ENCODE measurements at regions not wholly inside any gene's neighbourhood (a gene's known extent, or its start where the extent isn't known, plus 50 kb on each side); places are given as distances from the start of the nearest gene placed in this dataset.
"Not testable (repeated sequence)": the region's sequence is repeated elsewhere in the genome, so short reads cannot be mapped to it uniquely, and the experiment has no call there.

- DNase-seq: no peak
Measured at GRCh38 chr18:49694402-49694801, 118.9 kb downstream of the ACAA2 start.

DNA sequence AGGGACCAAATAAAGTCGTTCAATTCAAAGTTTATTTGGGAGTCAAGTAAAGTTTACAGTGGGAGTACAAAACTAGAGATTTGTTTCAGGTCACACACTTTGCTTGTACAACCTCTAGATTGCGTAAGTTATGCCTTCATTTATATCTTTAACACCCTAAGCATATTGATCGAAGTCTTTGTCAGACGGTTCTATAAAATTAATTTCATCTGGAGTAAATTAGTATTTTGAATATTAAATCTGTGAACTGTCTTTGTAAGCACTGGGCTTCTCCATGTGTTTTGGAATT lies 119.7 kb downstream of the ACAA2 start:
- no peak for DNase-seq

DNA sequence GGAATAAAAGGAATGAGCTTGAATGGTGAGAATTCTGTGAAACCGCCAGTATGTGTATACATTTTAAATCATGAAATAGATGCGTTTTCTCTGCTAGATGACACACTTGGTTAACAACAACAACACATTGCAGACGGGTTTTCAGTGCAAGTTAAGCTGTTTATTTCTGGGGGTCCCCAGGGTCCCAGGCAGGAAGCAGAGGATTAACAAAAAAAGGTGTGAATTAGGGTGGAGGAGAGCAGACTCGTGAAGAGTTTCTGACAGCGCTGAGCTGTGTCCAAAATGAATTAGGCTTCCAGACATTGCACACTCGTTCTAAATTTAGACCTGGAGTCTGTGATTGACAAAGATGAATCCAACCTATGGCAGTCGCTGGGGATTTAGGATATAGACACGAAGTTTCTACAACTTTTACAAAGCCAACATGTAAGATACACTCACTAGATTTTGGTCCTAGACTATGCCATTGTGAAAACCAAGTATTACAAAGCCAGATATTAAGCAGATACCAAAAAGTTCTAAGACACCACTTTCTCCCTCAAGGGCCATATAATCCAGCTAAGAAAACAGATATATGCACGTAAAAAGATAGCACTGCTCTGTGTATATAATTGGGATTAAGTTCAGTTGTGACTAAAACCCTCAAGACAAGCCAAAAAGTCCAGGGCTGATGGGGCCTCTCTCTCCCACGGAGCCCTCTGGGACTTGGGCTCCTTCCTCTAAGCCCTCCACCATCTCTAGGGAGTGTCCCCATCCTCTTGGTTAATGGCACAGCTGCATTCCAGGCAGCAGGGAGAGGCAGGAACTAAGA lies 120.2 kb downstream of the ACAA2 start:
- DNase-seq: no peak

DNA sequence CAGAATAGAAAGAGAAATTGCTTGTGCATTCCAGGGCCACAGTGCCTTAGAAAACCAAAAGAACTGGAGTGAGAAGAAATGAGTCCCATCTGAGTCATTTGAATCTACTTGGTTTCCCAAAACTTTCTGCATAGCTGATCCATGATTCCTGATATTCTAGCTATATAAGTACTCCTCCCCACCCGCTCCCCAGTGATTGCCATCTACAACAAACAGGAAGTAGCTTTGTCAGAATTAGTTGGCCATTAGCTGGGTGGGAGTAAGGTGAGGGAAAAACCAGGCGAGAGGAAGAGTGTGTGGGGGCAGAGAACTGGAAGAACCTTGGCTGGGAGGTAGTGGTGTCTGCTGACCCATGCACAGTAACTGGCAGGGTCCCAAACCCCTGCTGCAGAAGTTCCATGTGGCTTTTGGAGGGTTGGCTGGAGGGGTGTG lies 122.1 kb downstream of the ACAA2 start:
- DNase-seq: no peak

DNA sequence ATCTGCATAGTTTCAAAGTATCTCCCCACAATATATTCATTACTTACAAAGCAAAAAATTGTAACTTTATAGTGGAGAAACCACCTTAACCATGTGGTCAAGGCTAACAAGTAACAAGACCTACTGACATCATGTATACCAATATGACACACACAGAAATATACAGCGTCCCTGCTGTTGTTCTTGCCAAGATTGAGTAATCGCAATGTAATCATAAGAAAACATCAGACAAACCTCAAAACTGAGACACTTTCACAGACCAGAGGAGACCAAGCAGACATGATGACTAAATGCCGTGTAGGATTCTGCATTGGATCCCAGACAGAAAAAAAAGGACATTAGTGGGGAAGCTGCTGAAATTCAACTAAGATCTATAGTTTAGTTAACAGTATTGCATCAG lies 123.0 kb downstream of the ACAA2 start:
- no peak for DNase-seq

- no peak for DNase-seq
Measured at GRCh38 chr18:49685231-49685942, 123.5 kb downstream of the LIPG start.

DNA sequence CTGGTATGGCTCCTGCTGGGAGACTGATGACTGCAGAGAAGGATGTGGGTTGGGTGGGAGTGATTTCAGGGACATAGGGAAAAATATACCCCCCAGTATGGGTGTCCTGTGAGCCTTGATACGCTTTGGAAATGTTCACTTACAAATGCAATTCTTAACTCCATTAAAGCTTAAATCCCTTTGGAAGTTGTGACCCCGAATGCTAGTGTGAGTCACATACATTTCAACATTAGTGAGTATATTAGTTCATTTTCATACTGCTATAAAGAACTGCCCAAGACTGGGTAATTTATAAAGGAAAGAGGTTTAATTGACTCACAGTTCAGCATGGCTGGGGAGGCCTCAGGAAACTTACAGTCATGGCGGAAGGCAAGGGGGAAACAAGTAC lies 120.9 kb downstream of the LIPG start:
- not testable (repeated sequence) for DNase-seq

- DNase-seq: no peak
Measured at GRCh38 chr18:49682173-49682802, 120.4 kb downstream of the LIPG start.

DNA sequence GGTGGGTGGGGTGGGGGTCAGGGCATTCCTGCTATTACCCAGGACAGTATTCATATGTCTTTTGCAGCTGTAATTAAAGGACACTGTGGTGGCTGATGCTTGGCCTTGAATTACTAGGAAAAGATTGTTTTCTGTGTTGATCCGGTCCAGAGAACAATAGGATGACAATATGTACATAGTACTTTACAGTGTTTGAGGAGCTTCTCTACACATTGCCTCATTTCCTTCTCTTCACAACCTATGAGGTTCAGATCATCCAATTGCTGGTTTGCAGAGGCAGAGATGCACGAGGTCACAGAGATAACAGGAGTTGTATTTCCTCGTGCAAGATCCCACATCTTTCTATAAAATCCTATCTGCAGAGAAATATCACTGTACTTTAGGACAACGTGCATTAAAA lies 119.5 kb downstream of the LIPG start:
- DNase-seq: no peak

GRCh38 chr18:49678440-49678839 lies 116.6 kb downstream of the LIPG start:
- DNase-seq: no peak

GRCh38 chr18:49677762-49678413 lies 116.0 kb downstream of the LIPG start:
- DNase-seq: no peak

DNA sequence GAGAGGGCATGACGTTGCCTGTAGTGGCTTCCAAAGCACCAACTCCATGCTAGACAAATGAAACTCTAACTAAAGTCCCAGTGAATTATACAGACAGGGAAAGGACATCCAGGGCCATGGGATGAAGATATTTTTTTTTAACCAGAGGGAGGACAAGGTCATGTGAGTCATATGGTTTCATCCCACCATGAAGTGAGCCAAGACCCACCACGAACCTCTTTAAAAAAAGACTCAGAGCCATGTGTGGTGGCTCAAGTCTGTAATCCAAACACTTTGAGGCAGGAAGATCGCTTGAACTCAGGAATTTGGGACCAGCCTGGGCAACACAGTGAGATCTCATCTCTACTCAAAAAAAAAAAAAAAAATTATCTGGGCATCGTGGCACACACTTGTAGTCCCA lies 115.2 kb downstream of the LIPG start:
- no peak for DNase-seq

DNA sequence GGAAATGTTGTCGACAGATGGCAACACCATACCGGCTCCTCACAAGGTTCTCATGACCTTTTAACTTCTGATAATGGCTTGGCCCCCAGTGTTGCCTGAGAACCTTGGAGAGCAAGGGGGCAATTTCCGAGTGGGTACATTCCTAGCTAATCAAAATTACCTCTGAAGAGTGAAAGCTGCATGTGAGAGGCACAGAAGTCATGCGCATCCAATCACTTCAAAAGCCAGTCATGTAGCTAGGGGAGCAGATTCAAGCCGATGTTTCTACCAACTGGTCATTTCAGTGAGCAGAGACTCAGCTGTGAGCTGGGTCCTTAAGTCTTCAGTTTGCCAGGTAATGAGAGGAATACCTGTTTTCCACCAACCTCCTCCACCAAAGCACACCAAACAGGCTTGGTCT lies 111.4 kb downstream of the LIPG start:
- DNase-seq: no peak

- DNase-seq: no peak
Measured at GRCh38 chr18:49672853-49673252, 111.0 kb downstream of the LIPG start.

DNA sequence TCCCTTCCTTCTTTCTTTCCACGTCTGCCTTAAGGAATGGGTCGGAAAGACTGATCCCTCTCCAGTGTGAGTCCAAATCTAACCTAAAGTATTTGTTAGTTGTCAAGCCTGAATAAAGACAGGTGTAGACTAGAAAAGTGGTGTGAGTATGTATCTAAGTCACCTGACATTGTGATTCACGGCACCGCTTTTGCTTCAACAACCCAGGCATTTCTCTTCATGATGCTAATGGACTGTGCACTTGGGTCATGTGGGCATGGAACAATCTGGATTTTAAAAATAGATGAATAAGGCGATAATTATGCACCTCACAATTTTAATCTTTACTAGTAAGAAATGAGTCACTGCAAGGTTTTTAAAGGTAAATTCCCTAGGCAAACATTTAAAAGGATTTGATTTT lies 107.5 kb downstream of the LIPG start:
- no peak for DNase-seq

GRCh38 chr18:49668574-49669275 lies 106.9 kb downstream of the LIPG start:
- peak in 31 of 58 donors; percentile 4 to 70 (median 13) for DNase-seq

DNA sequence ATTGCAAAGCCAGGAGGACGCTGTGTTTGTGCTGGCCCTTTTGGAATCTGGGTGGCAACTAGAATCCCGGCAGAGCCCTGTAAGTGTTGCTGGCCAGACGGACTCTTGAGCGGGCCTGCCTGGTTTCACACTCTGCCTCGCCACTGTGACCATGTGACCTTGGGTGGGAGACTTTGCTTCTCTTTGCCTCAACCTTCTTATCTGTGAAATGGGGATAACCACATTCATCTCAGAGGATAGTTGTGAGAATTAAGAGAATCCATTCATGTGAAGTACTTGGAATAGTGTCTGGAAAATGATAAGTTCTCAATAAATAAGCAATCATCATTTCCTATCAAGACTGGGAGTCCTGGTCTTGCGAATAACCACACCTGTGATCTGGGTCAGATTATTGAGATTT lies 105.6 kb downstream of the LIPG start:
- DNase-seq: no peak

GRCh38 chr18:49666045-49666775 lies 104.4 kb downstream of the LIPG start:
- DNase-seq: peak in 8 of 58 donors; percentile 2 to 49 (median 14)

DNA sequence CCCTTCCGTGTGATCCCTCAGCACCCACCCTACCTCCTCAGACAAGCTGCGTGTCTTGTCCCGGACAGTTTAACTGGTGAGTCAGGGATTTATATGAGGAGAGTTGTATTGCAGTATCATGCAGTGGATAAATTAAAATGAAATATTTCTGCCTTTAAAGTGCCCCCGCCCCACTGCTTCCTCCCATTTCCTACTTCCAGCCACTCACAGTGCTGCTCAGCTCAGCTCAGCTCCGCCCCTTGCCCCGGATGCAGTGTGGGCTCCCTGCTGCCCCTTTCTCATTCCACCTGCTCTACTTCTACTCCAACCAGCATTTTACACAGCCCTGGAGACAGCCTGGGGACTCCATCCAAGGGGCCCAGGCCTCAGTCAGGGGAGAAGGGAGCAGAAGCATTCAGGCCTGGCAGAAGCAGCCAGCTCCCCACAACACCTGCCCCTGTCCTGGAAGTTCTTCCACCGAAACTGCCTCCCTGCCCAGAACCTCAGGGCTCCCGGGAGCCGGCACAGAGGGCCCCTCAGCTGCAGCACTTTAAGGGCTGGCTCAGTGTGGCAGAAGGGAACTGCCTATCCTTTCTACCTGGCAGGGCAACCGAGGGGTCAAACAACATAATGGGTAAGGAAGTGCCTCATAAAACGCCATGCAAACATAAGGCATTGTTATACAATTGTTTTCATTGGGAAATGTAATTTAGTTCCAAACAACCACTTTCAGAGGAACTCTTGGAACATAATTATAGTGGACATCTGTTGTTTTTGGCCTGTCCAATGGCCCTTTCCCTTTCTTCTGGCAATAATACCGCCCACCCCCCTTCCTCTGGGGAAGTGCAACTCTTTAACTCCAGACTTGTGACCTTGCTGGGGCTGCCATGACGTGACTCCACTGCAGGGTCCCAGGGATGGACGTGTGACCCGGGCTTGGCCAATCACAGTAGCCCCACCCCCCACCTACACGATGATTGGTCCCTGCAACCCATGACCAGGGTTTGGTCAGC lies 102.3 kb downstream of the LIPG start:
- DNase-seq: no peak
